Neural cell (in vitro differentiated cells): ENCODE measurements at regions not wholly inside any gene's neighbourhood (a gene's known extent, or its start where the extent isn't known, plus 50 kb on each side); places are given as distances from the start of the nearest gene placed in this dataset.

Experiments used
- EP300 ChIP-seq: fragments of 450-650 bp; conservative IDR thresholded peaks from 2 replicates; pipeline ENCODE4 v1.6.1; 2014; ENCODE audit warnings: antibody characterized with exemption, mild to moderate bottlenecking, moderate library complexity; ENCODE audit not compliant: poor library complexity, severe bottlenecking
- EZH2 ChIP-seq: fragments of 200-600, 300-800 bp; shearing (Covaris generic), sonication (generic); IDR thresholded peaks from 2 replicates; pipeline ENCODE4 v1.6.1; 2014; ENCODE audit warnings: antibody characterized with exemption, low read length, borderline replicate concordance, mild to moderate bottlenecking; ENCODE audit not compliant: insufficient read depth, poor library complexity, severe bottlenecking
- POLR2AphosphoS5 ChIP-seq: IDR thresholded peaks from 2 replicates; pipeline ENCODE4 v1.6.1; 2012
- RAD21 ChIP-seq: fragments of 450-650 bp; conservative IDR thresholded peaks from 2 replicates; pipeline ENCODE4 v1.6.1; 2014; ENCODE audit warnings: antibody characterized with exemption, mild to moderate bottlenecking, moderate library complexity
- SMC3 ChIP-seq: fragments of 450-650 bp; conservative IDR thresholded peaks from 2 replicates; pipeline ENCODE4 v1.6.1; 2014; ENCODE audit warnings: antibody characterized with exemption, mild to moderate bottlenecking, moderate library complexity; ENCODE audit not compliant: poor library complexity
- TF ChIP-seq, protein P1 (sequence below): fragments of 450-650 bp; IDR thresholded peaks from 2 replicates; pipeline ENCODE4 v1.5.1; 2014; ENCODE audit warnings: antibody characterized with exemption, mild to moderate bottlenecking, moderate library complexity; ENCODE audit not compliant: poor library complexity, severe bottlenecking
- TF ChIP-seq, protein P2 (sequence below): IDR thresholded peaks from 2 replicates; pipeline ENCODE4 v1.6.1; 2012; ENCODE audit warnings: borderline replicate concordance

DNA sequence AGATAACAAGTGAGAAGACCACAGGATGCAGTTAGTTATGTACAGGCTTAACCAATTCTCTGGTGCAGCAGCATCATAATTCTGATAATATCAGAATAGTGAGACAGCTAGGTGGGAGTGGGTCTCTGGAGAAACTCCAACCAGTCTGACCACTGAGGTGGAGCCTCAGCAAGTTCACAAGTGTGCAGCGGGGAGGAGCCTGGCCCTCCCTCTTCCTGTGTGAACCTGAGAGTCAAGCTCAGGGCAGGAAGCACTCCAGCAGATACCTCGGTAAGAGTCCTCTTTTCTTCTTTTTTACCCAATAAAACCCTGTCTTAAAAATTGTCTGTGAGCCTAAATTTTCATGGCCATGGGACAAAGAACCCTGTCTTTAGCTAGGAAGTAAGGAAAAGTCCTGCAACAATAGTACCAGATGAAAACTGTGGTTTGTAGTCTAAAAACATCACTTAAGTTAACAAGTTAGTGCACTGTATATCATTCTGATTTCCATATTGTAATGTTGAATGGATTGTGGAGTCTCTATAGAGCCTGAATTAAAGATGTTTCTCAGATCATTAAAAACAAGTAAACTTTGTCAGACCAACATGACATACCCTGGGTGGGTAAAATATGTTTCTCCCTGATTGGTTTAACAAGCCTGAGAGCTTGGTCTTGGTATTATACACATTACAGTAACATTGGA, 370.8 kb downstream of the TMEM182 start:
- TF ChIP-seq, protein P1, sequence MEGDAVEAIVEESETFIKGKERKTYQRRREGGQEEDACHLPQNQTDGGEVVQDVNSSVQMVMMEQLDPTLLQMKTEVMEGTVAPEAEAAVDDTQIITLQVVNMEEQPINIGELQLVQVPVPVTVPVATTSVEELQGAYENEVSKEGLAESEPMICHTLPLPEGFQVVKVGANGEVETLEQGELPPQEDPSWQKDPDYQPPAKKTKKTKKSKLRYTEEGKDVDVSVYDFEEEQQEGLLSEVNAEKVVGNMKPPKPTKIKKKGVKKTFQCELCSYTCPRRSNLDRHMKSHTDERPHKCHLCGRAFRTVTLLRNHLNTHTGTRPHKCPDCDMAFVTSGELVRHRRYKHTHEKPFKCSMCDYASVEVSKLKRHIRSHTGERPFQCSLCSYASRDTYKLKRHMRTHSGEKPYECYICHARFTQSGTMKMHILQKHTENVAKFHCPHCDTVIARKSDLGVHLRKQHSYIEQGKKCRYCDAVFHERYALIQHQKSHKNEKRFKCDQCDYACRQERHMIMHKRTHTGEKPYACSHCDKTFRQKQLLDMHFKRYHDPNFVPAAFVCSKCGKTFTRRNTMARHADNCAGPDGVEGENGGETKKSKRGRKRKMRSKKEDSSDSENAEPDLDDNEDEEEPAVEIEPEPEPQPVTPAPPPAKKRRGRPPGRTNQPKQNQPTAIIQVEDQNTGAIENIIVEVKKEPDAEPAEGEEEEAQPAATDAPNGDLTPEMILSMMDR: no peak
- TF ChIP-seq EZH2 (no peak), EP300 (no peak), RAD21 (no peak), POLR2AphosphoS5 (no peak), SMC3 (no peak)
- TF ChIP-seq, protein P2, sequence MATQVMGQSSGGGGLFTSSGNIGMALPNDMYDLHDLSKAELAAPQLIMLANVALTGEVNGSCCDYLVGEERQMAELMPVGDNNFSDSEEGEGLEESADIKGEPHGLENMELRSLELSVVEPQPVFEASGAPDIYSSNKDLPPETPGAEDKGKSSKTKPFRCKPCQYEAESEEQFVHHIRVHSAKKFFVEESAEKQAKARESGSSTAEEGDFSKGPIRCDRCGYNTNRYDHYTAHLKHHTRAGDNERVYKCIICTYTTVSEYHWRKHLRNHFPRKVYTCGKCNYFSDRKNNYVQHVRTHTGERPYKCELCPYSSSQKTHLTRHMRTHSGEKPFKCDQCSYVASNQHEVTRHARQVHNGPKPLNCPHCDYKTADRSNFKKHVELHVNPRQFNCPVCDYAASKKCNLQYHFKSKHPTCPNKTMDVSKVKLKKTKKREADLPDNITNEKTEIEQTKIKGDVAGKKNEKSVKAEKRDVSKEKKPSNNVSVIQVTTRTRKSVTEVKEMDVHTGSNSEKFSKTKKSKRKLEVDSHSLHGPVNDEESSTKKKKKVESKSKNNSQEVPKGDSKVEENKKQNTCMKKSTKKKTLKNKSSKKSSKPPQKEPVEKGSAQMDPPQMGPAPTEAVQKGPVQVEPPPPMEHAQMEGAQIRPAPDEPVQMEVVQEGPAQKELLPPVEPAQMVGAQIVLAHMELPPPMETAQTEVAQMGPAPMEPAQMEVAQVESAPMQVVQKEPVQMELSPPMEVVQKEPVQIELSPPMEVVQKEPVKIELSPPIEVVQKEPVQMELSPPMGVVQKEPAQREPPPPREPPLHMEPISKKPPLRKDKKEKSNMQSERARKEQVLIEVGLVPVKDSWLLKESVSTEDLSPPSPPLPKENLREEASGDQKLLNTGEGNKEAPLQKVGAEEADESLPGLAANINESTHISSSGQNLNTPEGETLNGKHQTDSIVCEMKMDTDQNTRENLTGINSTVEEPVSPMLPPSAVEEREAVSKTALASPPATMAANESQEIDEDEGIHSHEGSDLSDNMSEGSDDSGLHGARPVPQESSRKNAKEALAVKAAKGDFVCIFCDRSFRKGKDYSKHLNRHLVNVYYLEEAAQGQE: no peak
